H9 (cell line): ENCODE measurements at regions not wholly inside any gene's neighbourhood (a gene's known extent, or its start where the extent isn't known, plus 50 kb on each side); places are given as distances from the start of the nearest gene placed in this dataset.

Source experiments
- DNase-seq: peaks from one replicate; pipeline ENCODE4 v3.0.0-alpha.2; 2017
- H2AFZ ChIP-seq: one replicate; pipeline ENCODE4 v1.6.1; 2013; ENCODE audit warnings: mild to moderate bottlenecking, low read length, control low read depth, moderate library complexity
- H2AK5ac ChIP-seq: 2 replicates; pipeline ENCODE4 v1.6.1; 2013; ENCODE audit warnings: low read length, control low read depth, mixed read lengths; ENCODE audit not compliant: insufficient read length
- H2BK120ac ChIP-seq: one replicate; pipeline ENCODE4 v1.6.1; 2013; ENCODE audit warnings: low read depth, mild to moderate bottlenecking, low read length, control low read depth, inconsistent platforms; ENCODE audit not compliant: poor library complexity, severe bottlenecking
- H2BK12ac ChIP-seq: 2 replicates; pipeline ENCODE4 v1.6.1; 2013; ENCODE audit warnings: low read length, control low read depth, mixed read lengths, low read depth; ENCODE audit not compliant: insufficient read length
- H2BK15ac ChIP-seq: 2 replicates; pipeline ENCODE4 v1.6.1; 2013; ENCODE audit warnings: low read depth, low read length, control low read depth
- H2BK20ac ChIP-seq: one replicate; pipeline ENCODE4 v1.6.1; 2013; ENCODE audit warnings: low read depth, mild to moderate bottlenecking, low read length, control low read depth, inconsistent platforms; ENCODE audit not compliant: poor library complexity, severe bottlenecking
- H2BK5ac ChIP-seq: 2 replicates; pipeline ENCODE4 v1.6.1; 2013; ENCODE audit warnings: low read length, control low read depth, mixed read lengths; ENCODE audit not compliant: insufficient read length
- H3K14ac ChIP-seq: 2 replicates; pipeline ENCODE4 v1.6.1; 2013; ENCODE audit warnings: low read length, control low read depth; ENCODE audit not compliant: insufficient read depth
- H3K18ac ChIP-seq: 2 replicates; pipeline ENCODE4 v1.6.1; 2013; ENCODE audit warnings: low read depth, mild to moderate bottlenecking, mixed read lengths, low read length, control low read depth; ENCODE audit not compliant: insufficient read length
- H3K23ac ChIP-seq: 2 replicates; pipeline ENCODE4 v1.6.1; 2013; ENCODE audit warnings: low read length, control low read depth, mixed read lengths, low read depth; ENCODE audit not compliant: insufficient read length
- H3K23me2 ChIP-seq: 2 replicates; pipeline ENCODE4 v1.6.1; 2013; ENCODE audit warnings: low read depth, mild to moderate bottlenecking, mixed read lengths, low read length, control low read depth; ENCODE audit not compliant: insufficient read length, poor library complexity, severe bottlenecking
- H3K27ac ChIP-seq: 2 replicates; pipeline ENCODE4 v1.5.1; 2013; ENCODE audit warnings: low read length, control low read depth, mixed read lengths, low read depth; ENCODE audit not compliant: insufficient read length
- H3K27me3 ChIP-seq: 2 replicates; pipeline ENCODE4 v1.6.1; 2013; ENCODE audit warnings: low read length, control low read depth, inconsistent platforms; ENCODE audit not compliant: insufficient read depth
- H3K4ac ChIP-seq: 2 replicates; pipeline ENCODE4 v1.6.1; 2013; ENCODE audit warnings: low read depth, mild to moderate bottlenecking, control low read depth, inconsistent platforms, low read length, moderate library complexity
- H3K4me1 ChIP-seq: 2 replicates; pipeline ENCODE4 v1.6.1; 2013; ENCODE audit warnings: low read length, control low read depth, inconsistent platforms; ENCODE audit not compliant: insufficient read depth
- H3K4me2 ChIP-seq: 2 replicates; pipeline ENCODE4 v1.6.1; 2013; ENCODE audit warnings: low read length, control low read depth, mixed read lengths; ENCODE audit not compliant: insufficient read length, insufficient read depth
- H3K56ac ChIP-seq: 2 replicates; pipeline ENCODE4 v1.6.1; 2013; ENCODE audit warnings: low read depth, mild to moderate bottlenecking, mixed read lengths, low read length, control low read depth; ENCODE audit not compliant: insufficient read length
- H3K79me1 ChIP-seq: 2 replicates; pipeline ENCODE4 v1.6.1; 2013; ENCODE audit warnings: low read depth, mild to moderate bottlenecking, moderate library complexity, low read length, control low read depth, inconsistent platforms; ENCODE audit not compliant: insufficient read depth, poor library complexity, severe bottlenecking
- H3K79me2 ChIP-seq: 2 replicates; pipeline ENCODE4 v1.6.1; 2013; ENCODE audit warnings: low read length, control low read depth, inconsistent platforms; ENCODE audit not compliant: insufficient read depth
- H3K9ac ChIP-seq: 2 replicates; pipeline ENCODE4 v1.6.1; 2013; ENCODE audit warnings: low read length, control low read depth, mixed read lengths; ENCODE audit not compliant: insufficient read length; ENCODE audit errors: extremely low read depth
- H3K9me3 ChIP-seq: one replicate; pipeline ENCODE4 v1.6.1; 2013; ENCODE audit warnings: low read depth, low read length, inconsistent platforms; ENCODE audit not compliant: control insufficient read depth
- H3T11ph ChIP-seq: one replicate; pipeline ENCODE4 v1.6.1; 2013; ENCODE audit warnings: mild to moderate bottlenecking, low read length, control low read depth, inconsistent platforms
- H4K20me1 ChIP-seq: one replicate; pipeline ENCODE4 v1.6.1; 2013; ENCODE audit not compliant: control insufficient read depth, insufficient read length, insufficient read depth
- H4K5ac ChIP-seq: 2 replicates; pipeline ENCODE4 v1.6.1; 2013; ENCODE audit warnings: low read depth, mild to moderate bottlenecking, mixed read lengths, low read length, control low read depth; ENCODE audit not compliant: insufficient read length
- H4K8ac ChIP-seq: replicated peaks from 2 replicates; pipeline ENCODE4 v1.6.1; 2013; ENCODE audit warnings: low read length, control low read depth, mixed read lengths, low read depth; ENCODE audit not compliant: insufficient read length
- H4K91ac ChIP-seq: 2 replicates; pipeline ENCODE4 v1.6.1; 2013; ENCODE audit warnings: low read depth, mild to moderate bottlenecking, moderate library complexity, mixed read lengths, low read length, control low read depth; ENCODE audit not compliant: insufficient read length
- H3K27ac Mint-ChIP-seq, 3 experiments: 2 replicates in 2 of 3; 3 replicates in 1 of 3; pipeline ENCODE4 v1.8.0; 2020 to 2021; ENCODE audit warnings: mixed read lengths in 3 of 3, mild to moderate bottlenecking in 1 of 3, moderate library complexity in 1 of 3
- H3K27me3 Mint-ChIP-seq: 2 replicates; pipeline ENCODE4 v1.8.0; 2021; ENCODE audit warnings: low read depth, mild to moderate bottlenecking, moderate library complexity, mixed read lengths
- H3K36me3 Mint-ChIP-seq, 3 experiments: 2 replicates in 2 of 3; 3 replicates in 1 of 3; pipeline ENCODE4 v1.8.0; 2020 to 2021; ENCODE audit warnings: low read depth in 3 of 3, mixed read lengths in 3 of 3; ENCODE audit not compliant: insufficient read depth in 1 of 3
- H3K4me1 Mint-ChIP-seq, 2 experiments: 2 replicates each; pipeline ENCODE4 v1.8.0; 2020; ENCODE audit warnings: mixed read lengths in 2 of 2
- H3K4me3 Mint-ChIP-seq, 2 experiments: 2 replicates in 1 of 2; 3 replicates in 1 of 2; pipeline ENCODE4 v1.8.0; 2020 to 2021; ENCODE audit warnings: mild to moderate bottlenecking in 2 of 2, mixed read lengths in 2 of 2, moderate library complexity in 1 of 2
- H3K9me3 Mint-ChIP-seq, 2 experiments: 2 replicates in 1 of 2; 3 replicates in 1 of 2; pipeline ENCODE4 v1.8.0; 2020; ENCODE audit warnings: mild to moderate bottlenecking in 2 of 2, mixed read lengths in 2 of 2, moderate library complexity in 1 of 2
- WGBS: extraction: QIAGEN DNeasy Blood & Tissue Kit; methylation state at CpG from one replicate; pipeline ENCODE4 v1.1.7; 2013; ENCODE audit warnings: missing lambda C conversion rate, low lambda C conversion rate, mixed read lengths; ENCODE audit not compliant: insufficient read length; ENCODE audit errors: extremely low coverage; 5-methylcytosine and 5-hydroxymethylcytosine counted together
- TF ChIP-seq, protein P1 (sequence below): fragments of 200-600 bp; sonication (generic); conservative IDR thresholded peaks from 3 replicates; pipeline ENCODE4 v1.8.0; 2021; ENCODE audit warnings: antibody characterized with exemption, mild to moderate bottlenecking

DNA sequence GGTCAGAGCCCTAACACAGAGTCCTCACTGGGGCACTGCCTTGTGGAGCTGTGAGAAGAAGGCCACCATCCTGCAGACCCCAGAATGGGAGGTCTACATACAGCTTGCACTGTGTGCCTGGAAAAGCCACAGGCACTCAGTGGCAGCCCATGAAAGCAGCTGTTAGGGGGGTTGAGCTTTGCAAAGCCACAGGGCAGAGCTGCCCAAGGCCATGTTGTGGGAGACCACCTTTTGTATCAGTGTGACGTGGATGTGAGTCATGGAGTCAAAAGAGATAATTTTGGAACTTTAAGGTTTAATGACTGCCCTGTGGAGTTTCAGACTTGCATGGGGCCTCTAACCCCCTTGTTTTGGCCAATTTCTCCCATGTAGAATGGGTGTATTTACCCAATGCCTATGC, 52.9 kb upstream of the TPRG1 start:
- no peak overlapping the region for H2BK20ac ChIP-seq
- Mint-ChIP-seq H3K9me3 (peaks cover 9 to 12% of the 10 kb centered on the region in 2 experiments), H3K4me1 (0 out of 4 replicates have a peak, but pooled peaks cover 0 to 2% of the 10 kb centered on the region in 2 experiments), H3K36me3 (peaks cover 0 to 17% (median 3%) of the 10 kb centered on the region in 3 experiments; a peak in 5 of 7 replicates), H3K4me3 (no peak overlapping the region), H3K27me3 (no peaks in the 10 kb centered on the region), H3K27ac (no peak overlapping the region; a peak in 1 of 7 replicates)
- no peak overlapping the region for H3K4ac ChIP-seq
- no peak overlapping the region for H2BK15ac ChIP-seq
- H4K8ac ChIP-seq = no peak overlapping the region
- H3K23me2 ChIP-seq = no peaks in the 10 kb centered on the region
- H3K79me1 ChIP-seq = no peaks in the 10 kb centered on the region
- no peaks in the 10 kb centered on the region for H3K4me1 ChIP-seq
- no peaks in the 10 kb centered on the region for H3K27me3 ChIP-seq
- no peaks in the 10 kb centered on the region for H4K20me1 ChIP-seq
- H3K27ac ChIP-seq = no peak overlapping the region
- no peak overlapping the region for H2AK5ac ChIP-seq
- H3K9me3 ChIP-seq = peaks cover 6% of the 10 kb centered on the region
- no peak overlapping the region for H3K9ac ChIP-seq
- TF ChIP-seq, protein P1, sequence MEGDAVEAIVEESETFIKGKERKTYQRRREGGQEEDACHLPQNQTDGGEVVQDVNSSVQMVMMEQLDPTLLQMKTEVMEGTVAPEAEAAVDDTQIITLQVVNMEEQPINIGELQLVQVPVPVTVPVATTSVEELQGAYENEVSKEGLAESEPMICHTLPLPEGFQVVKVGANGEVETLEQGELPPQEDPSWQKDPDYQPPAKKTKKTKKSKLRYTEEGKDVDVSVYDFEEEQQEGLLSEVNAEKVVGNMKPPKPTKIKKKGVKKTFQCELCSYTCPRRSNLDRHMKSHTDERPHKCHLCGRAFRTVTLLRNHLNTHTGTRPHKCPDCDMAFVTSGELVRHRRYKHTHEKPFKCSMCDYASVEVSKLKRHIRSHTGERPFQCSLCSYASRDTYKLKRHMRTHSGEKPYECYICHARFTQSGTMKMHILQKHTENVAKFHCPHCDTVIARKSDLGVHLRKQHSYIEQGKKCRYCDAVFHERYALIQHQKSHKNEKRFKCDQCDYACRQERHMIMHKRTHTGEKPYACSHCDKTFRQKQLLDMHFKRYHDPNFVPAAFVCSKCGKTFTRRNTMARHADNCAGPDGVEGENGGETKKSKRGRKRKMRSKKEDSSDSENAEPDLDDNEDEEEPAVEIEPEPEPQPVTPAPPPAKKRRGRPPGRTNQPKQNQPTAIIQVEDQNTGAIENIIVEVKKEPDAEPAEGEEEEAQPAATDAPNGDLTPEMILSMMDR = no peak
- H3K56ac ChIP-seq = no peak overlapping the region
- no peak overlapping the region for H2BK12ac ChIP-seq
- DNase-seq = no peak
- no peak overlapping the region for H2BK120ac ChIP-seq
- no peak overlapping the region for H4K5ac ChIP-seq
- no peak overlapping the region for H2BK5ac ChIP-seq
- H3T11ph ChIP-seq = no peak overlapping the region
- no peak overlapping the region for H3K23ac ChIP-seq
- no peak overlapping the region for H4K91ac ChIP-seq
- no peaks in the 10 kb centered on the region for H3K79me2 ChIP-seq
- no peak overlapping the region for H2AFZ ChIP-seq
- WGBS = no CpG with 5 or more reads among the region's 1 CpG
- no peak overlapping the region for H3K18ac ChIP-seq
- no peak overlapping the region for H3K14ac ChIP-seq
- no peak overlapping the region for H3K4me2 ChIP-seq
